NCI-H774 (cell line): ENCODE measurements at regions not wholly inside any gene's neighbourhood (a gene's known extent, or its start where the extent isn't known, plus 50 kb on each side); places are given as distances from the start of the nearest gene placed in this dataset.
"Not testable (repeated sequence)": the region's sequence is repeated elsewhere in the genome, so short reads cannot be mapped to it uniquely, and the experiment has no call there.

Experiments used
- DNase-seq: peaks from one replicate; lab custom pipeline; 2025; lab: John Stamatoyannopoulos, UW

- no peak for DNase-seq
Measured at GRCh38 chr6:99668036-99668705, 61.5 kb downstream of the PRDM13 start.

- DNase-seq = no peak
Measured at GRCh38 chr6:99689916-99690685, 83.5 kb downstream of the PRDM13 start.

GRCh38 chr6:99702287-99702686 lies 95.7 kb downstream of the PRDM13 start:
- not testable (repeated sequence) for DNase-seq

GRCh38 chr6:99709062-99709461 lies 102.4 kb downstream of the PRDM13 start:
- no peak for DNase-seq

GRCh38 chr6:99711302-99711701 lies 104.7 kb downstream of the PRDM13 start:
- DNase-seq = no peak

- no peak for DNase-seq
Measured at GRCh38 chr6:99711925-99712324, 105.3 kb downstream of the PRDM13 start.

GRCh38 chr6:99712519-99712918 lies 105.9 kb downstream of the PRDM13 start:
- no peak for DNase-seq

GRCh38 chr6:99722043-99722442 lies 115.4 kb downstream of the PRDM13 start:
- DNase-seq = not testable (repeated sequence)

GRCh38 chr6:99730237-99730636 lies 123.6 kb downstream of the PRDM13 start:
- not testable (repeated sequence) for DNase-seq

- no peak for DNase-seq
Measured at GRCh38 chr6:99736302-99736701, 129.7 kb downstream of the PRDM13 start.

- DNase-seq = peak; percentile 51
Measured at GRCh38 chr6:99739526-99739925, 132.9 kb downstream of the PRDM13 start.

GRCh38 chr6:99741092-99741491 lies 134.5 kb downstream of the PRDM13 start:
- DNase-seq = no peak

- DNase-seq = no peak
Measured at GRCh38 chr6:99743647-99744046, 137.0 kb downstream of the PRDM13 start.

GRCh38 chr6:99745651-99746050 lies 139.0 kb downstream of the PRDM13 start:
- DNase-seq = no peak

GRCh38 chr6:99746261-99746895 lies 139.7 kb downstream of the PRDM13 start:
- peak; percentile 86 for DNase-seq

GRCh38 chr6:99761711-99762110 lies 155.1 kb downstream of the PRDM13 start:
- DNase-seq = peak; percentile 58

- no peak for DNase-seq
Measured at GRCh38 chr6:99768166-99768565, 161.5 kb downstream of the PRDM13 start.

GRCh38 chr6:99779631-99780555 lies 173.3 kb downstream of the PRDM13 start:
- DNase-seq = no peak

- DNase-seq = no peak
Measured at GRCh38 chr6:99780556-99780885, 173.9 kb downstream of the PRDM13 start.

- DNase-seq = no peak
Measured at GRCh38 chr6:99789767-99790166, 183.1 kb downstream of the PRDM13 start.

GRCh38 chr6:99790679-99791078 lies 184.0 kb downstream of the PRDM13 start:
- peak; percentile 16 for DNase-seq

GRCh38 chr6:99801805-99802204 lies 192.2 kb downstream of the MCHR2 start:
- no peak for DNase-seq
